NK-92 treated with Interleukin-12 subunit alpha and Interleukin-12 subunit beta, amount 100 ng/mL, for 24 hours (cell line): ENCODE measurements at regions not wholly inside any gene's neighbourhood (a gene's known extent, or its start where the extent isn't known, plus 50 kb on each side); places are given as distances from the start of the nearest gene placed in this dataset.

Experiments used
- DNase-seq: peaks from one replicate; lab custom pipeline; 2025; lab: John Stamatoyannopoulos, UW

GRCh38 chr2:174667250-174667860 lies 69.8 kb upstream of the WIPF1 start:
- no peak for DNase-seq

DNA sequence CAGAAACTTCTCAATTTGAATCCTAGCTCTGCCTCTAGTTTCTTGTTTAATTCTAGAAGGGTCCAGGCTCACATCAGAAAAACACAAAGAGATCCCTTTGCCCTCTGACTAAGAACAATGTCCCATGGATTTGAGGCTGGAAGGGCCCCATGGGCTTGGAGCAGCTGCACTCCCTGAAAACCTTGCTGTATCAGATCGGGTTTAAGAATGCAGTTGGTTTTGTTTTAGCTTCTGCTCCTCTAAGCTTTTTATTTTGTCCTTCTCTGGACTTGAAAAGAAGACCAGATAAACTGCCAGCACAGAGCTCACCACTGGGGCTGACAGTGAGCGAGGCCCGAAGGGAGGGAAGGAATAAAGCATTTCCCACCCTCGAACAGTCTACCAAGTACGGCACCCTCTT lies 69.2 kb upstream of the WIPF1 start:
- DNase-seq, result no peak

DNA sequence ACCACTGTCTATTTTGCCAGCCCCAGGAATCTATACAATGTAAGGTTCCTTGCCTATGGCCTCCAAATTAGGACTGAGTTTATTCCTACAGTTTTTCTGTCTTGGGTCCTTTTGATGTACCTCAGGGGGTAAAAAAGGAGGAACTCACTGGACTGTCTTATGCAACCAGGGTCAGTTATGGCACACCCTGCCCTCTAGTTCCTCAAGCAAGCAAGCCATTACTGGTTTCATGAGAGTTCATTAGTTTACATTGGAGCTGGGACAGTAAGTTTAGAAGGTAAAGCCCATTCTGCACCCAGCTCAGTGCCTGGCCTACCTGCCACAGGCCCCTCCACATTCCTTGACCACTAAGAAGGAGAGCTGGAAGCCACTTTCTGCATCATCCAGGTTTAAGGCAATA lies 68.7 kb upstream of the WIPF1 start:
- DNase-seq, result no peak

- DNase-seq, result no peak
These were observed 66.6 kb upstream of the WIPF1 start for GRCh38 chr2:174664084-174664759.

DNA sequence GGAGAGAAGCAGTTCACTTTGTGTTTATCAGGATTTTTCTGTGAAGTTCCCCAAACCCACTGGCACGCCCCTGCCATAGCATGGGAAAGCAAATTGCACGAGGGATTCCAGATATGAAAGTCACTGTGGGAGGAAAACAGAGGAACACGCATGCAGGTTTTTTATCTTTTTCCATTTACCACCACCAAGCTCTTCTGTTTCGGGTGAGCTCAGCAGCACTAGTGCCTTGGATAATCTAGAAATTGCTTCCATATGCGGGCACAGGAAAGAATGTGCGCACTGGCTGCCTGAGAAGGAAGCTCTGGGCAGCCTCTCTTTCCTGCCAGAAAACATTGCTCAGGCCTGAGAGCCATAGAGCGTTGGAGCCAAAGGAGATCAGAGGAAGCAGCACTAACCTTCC lies 65.9 kb upstream of the WIPF1 start:
- no peak for DNase-seq

- DNase-seq, result no peak
These were observed 65.3 kb upstream of the WIPF1 start for GRCh38 chr2:174662859-174663258.

GRCh38 chr2:174662459-174662858 lies 64.9 kb upstream of the WIPF1 start:
- no peak for DNase-seq

DNA sequence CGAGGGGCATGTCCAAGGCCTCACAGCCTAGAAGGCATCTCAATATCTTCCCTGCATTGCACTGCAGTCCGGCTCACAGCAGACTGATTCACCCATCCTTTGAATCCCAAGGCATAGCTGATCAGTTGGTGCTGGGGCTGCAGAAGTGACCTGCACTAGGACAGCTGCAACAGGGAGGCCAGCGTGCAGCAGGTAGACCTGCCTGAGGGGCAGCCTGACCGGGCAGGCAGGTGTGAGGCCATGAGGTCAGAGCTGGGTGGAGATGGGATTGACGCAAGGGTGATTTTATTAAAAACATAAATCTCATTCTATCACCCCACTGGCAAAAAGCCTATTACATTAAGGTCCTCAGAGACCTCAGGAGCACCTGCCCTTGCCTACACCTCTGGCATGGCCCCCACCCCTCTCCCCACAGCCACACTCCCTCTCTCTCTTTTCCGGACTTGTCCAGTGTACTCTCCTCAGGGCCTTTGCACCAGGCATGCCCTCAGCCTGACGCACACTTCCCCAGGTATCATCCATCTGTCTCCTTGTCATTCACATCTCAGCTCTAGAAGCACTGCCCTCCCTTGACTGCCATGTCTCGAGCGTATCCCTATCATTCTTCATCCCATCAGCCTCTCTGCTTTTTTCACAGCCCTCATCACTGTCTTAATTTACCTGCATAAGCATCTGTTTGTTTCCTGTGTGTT lies 63.5 kb upstream of the WIPF1 start:
- DNase-seq, result no peak

GRCh38 chr2:174659069-174659900 lies 61.7 kb upstream of the WIPF1 start:
- no peak for DNase-seq

GRCh38 chr2:174656676-174657176 lies 59.1 kb upstream of the WIPF1 start:
- no peak for DNase-seq

GRCh38 chr2:174656035-174656434 lies 58.4 kb upstream of the WIPF1 start:
- DNase-seq, result no peak

GRCh38 chr2:174654419-174654941 lies 56.9 kb upstream of the WIPF1 start:
- no peak for DNase-seq

- no peak for DNase-seq
These were observed 51.3 kb upstream of the WIPF1 start for GRCh38 chr2:174648896-174649295.
